AG10803 (cell line): ENCODE measurements at regions not wholly inside any gene's neighbourhood (a gene's known extent, or its start where the extent isn't known, plus 50 kb on each side); places are given as distances from the start of the nearest gene placed in this dataset.
"Not testable (repeated sequence)": the region's sequence is repeated elsewhere in the genome, so short reads cannot be mapped to it uniquely, and the experiment has no call there.

Experiments used
- DNase-seq: peaks from one replicate; pipeline ENCODE4 v3.0.0; 2010; ENCODE audit warnings: low read depth
- H3K4me3 ChIP-seq: 2 replicates; pipeline ENCODE4 v1.5.1; 2011; ENCODE audit warnings: mild to moderate bottlenecking, low read length, control low read depth
- TF ChIP-seq, protein P1 (sequence below): conservative IDR thresholded peaks from 2 replicates; pipeline ENCODE4 v1.5.1; 2011; ENCODE audit warnings: mild to moderate bottlenecking, low read length, control low read depth, inconsistent platforms

- no peak for DNase-seq
- no peak overlapping the region for H3K4me3 ChIP-seq
- TF ChIP-seq, protein P1, sequence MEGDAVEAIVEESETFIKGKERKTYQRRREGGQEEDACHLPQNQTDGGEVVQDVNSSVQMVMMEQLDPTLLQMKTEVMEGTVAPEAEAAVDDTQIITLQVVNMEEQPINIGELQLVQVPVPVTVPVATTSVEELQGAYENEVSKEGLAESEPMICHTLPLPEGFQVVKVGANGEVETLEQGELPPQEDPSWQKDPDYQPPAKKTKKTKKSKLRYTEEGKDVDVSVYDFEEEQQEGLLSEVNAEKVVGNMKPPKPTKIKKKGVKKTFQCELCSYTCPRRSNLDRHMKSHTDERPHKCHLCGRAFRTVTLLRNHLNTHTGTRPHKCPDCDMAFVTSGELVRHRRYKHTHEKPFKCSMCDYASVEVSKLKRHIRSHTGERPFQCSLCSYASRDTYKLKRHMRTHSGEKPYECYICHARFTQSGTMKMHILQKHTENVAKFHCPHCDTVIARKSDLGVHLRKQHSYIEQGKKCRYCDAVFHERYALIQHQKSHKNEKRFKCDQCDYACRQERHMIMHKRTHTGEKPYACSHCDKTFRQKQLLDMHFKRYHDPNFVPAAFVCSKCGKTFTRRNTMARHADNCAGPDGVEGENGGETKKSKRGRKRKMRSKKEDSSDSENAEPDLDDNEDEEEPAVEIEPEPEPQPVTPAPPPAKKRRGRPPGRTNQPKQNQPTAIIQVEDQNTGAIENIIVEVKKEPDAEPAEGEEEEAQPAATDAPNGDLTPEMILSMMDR: no peak
These were observed 67.2 kb upstream of the TGFBR2 start for GRCh38 chr3:30539206-30539605.

- no peak for DNase-seq
- H3K4me3 ChIP-seq: no peak overlapping the region
- TF ChIP-seq, protein P1: no peak
These were observed 66.6 kb upstream of the TGFBR2 start for GRCh38 chr3:30539772-30540171.

DNA sequence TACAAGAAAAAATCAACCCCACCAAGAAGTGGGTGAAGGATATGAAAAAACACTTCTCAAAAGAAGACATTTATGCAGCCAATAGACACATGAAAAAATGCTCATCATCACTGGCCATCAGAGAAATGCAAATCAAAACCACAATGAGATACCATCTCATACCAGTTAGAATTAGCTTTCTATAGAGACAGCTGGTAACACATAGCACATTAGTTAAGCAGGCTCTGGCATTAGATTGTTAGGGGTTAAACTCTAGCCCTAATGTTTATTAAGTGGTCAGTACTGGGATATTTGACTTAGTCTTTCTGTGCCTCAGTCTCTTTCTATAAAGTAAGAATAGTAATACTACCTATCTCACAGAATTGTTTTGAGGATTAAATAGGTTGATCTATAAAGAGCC, 65.2 kb upstream of the TGFBR2 start:
- not testable (repeated sequence) for DNase-seq, H3K4me3 ChIP-seq

DNA sequence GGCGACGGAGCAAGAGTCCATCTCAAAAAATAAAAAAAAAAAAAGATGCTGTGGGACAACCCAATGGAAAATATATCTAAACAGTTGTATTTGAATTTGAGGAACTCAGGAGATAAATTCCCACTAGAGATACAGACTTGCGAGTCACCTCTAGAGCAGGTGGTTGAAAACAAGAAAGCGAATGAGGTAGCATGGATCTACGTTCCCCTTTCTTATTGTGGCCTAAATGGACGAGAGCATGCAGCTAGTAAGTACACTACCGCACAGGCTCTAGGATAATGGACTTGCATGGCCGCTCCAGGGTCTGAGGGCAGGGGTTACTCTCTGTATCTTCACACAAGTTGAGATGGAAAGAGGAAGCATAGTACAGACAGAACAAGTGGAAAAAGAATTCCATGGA, 63.5 kb upstream of the TGFBR2 start:
- H3K4me3 ChIP-seq: no peak overlapping the region
- TF ChIP-seq, protein P1: no peak
- no peak for DNase-seq

DNA sequence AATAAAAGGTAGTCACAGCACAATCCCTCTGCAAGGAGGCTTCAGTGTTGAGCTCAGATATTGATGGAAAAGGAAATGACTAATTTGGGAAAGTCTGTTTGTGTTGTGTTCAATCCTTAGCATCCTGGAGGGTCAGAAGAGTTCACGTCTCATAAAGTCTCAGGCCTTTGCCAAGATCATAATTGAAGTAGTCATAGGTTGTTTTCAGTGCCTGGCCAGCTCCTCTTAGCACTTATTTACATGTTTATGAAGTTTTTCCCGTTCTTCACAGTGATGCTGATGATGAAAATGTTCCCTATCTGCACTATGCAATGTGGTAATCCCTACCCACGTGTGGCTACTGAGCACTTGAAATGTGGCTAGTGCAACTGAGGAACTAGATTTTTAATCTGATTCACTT, 61.6 kb upstream of the TGFBR2 start:
- peak; percentile 83 for DNase-seq
- TF ChIP-seq, protein P1: no peak

DNA sequence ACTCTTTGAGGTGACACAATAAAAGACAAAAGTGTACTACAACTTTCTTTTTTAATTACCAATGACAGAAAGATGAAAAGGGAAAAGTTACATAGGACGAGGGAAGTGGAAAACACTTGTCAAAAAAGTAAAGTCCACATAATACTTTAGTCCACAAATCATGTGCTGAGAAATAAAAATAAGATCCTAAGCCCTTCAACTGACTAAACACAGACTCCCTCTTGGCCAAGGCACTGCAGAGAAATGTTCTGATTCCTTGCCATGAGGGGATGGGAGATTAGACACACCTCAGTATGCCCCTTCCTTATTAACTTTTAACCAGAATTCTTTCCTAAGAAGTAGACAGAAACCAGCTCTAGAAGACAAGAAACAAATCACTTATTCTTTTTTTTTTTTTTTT, 59.5 kb upstream of the TGFBR2 start:
- no peak overlapping the region for H3K4me3 ChIP-seq
- DNase-seq: no peak
- TF ChIP-seq, protein P1: no peak

More for the DNA sequence above, 61.6 kb upstream of the TGFBR2 start:
- H3K4me3 ChIP-seq: no peak overlapping the region

DNA sequence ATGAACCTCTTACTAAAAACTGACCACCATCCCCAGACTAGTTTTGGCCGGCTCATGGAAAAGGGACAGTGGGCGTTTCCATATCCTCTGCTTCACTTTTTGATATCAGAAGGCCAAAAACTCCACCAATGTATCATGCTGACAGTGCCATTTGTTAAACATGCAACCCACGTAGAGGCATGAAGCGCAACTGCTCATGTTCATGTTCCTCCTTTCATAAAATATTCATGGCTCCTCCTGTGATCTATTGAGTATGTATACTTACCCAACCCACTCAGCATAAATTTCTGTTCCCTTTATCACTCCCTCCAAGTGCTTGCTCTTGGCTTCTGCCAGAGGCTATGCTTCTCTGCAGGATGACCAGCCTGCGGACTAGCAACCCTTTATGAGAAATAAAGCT, 58.7 kb upstream of the TGFBR2 start:
- no peak for DNase-seq
- TF ChIP-seq, protein P1: no peak
- H3K4me3 ChIP-seq: no peak overlapping the region

- TF ChIP-seq, protein P1: no peak
- DNase-seq: no peak
- no peak overlapping the region for H3K4me3 ChIP-seq
These were observed 57.8 kb upstream of the TGFBR2 start for GRCh38 chr3:30548600-30548999.
